MM.1S (cell line): ENCODE measurements at regions not wholly inside any gene's neighbourhood (a gene's known extent, or its start where the extent isn't known, plus 50 kb on each side); places are given as distances from the start of the nearest gene placed in this dataset.

ENCODE experiments used
- EZH2phosphoT487 ChIP-seq: fragments of 300-600 bp; sonication (generic); IDR thresholded peaks from 2 replicates; pipeline ENCODE4 v1.6.1; 2018; ENCODE audit warnings: antibody characterized with exemption, low read length
- TF ChIP-seq, protein P1 (sequence below): fragments of 300-600 bp; sonication (generic); IDR thresholded peaks from 2 replicates; pipeline ENCODE4 v1.5.1; 2016; ENCODE audit warnings: antibody characterized with exemption, low read length, mixed read lengths

DNA sequence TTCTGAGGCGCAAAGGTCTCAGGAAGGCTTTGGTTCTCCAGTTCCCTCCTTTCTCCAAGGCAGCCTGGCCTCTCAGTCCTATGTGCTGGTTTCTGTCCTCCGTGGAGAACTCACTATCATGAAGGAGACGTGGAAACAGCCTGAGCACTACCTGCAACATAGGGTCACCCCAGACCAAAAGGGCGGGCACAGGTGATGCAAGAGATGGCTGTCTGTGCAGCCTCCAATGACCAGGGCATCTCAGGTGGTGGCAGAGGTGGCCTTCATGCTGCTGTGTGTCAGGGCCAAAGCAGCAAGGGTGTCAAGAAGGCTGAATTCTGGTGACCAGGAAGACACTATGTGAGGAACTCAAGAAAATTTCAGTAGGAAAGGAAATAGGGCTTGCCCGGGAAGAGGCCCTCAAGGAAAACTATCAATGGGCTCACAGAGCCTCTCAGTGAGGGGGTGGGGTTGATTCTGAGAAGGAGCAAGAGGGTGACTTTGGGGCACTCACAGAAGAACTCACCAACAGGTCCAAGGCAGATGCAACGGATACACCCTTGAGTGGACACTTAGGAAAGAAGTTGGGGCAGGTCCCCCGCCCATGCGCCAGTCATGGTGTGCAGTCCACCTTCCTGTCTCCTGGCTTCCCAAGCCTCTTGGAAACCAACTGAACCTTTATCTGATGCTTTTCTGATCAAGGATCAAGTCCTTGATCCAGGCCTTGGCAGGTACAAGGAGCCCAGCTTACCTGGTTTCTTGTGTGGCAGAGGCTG is 212.3 kb upstream of the B3GAT1 start:
- TF ChIP-seq, protein P1, sequence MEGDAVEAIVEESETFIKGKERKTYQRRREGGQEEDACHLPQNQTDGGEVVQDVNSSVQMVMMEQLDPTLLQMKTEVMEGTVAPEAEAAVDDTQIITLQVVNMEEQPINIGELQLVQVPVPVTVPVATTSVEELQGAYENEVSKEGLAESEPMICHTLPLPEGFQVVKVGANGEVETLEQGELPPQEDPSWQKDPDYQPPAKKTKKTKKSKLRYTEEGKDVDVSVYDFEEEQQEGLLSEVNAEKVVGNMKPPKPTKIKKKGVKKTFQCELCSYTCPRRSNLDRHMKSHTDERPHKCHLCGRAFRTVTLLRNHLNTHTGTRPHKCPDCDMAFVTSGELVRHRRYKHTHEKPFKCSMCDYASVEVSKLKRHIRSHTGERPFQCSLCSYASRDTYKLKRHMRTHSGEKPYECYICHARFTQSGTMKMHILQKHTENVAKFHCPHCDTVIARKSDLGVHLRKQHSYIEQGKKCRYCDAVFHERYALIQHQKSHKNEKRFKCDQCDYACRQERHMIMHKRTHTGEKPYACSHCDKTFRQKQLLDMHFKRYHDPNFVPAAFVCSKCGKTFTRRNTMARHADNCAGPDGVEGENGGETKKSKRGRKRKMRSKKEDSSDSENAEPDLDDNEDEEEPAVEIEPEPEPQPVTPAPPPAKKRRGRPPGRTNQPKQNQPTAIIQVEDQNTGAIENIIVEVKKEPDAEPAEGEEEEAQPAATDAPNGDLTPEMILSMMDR = no peak
- no peak for TF ChIP-seq EZH2phosphoT487
